Stimulated activated CD8-positive, alpha-beta memory T cell treated with anti-CD3 and anti-CD28 coated beads, Interleukin-12 subunit alpha, Interleukin-12 subunit beta, amount 100 ng/mL, for 24 hours (primary cell): ENCODE measurements at regions not wholly inside any gene's neighbourhood (a gene's known extent, or its start where the extent isn't known, plus 50 kb on each side); places are given as distances from the start of the nearest gene placed in this dataset.

Source experiments
- DNase-seq: peaks from one replicate; pipeline ENCODE4 v3.0.0-alpha.2; 2020; ENCODE audit errors: extremely low read depth

GRCh38 chr15:95394186-95395067, 936.1 kb upstream of the NR2F2 start:
- no peak for DNase-seq

- DNase-seq: no peak
Observed at GRCh38 chr15:95400428-95400827, 930.1 kb upstream of the NR2F2 start.

GRCh38 chr15:95401587-95401986, 928.9 kb upstream of the NR2F2 start:
- DNase-seq: no peak

GRCh38 chr15:95405447-95405846, 925.1 kb upstream of the NR2F2 start:
- no peak for DNase-seq

- DNase-seq: no peak
Observed at GRCh38 chr15:95407534-95407933, 923.0 kb upstream of the NR2F2 start.

- DNase-seq: no peak
Observed at GRCh38 chr15:95409211-95409610, 921.3 kb upstream of the NR2F2 start.

GRCh38 chr15:95409626-95410310, 920.7 kb upstream of the NR2F2 start:
- no peak for DNase-seq

- no peak for DNase-seq
Observed at GRCh38 chr15:95410757-95411156, 919.7 kb upstream of the NR2F2 start.

GRCh38 chr15:95416576-95416975, 913.9 kb upstream of the NR2F2 start:
- no peak for DNase-seq

GRCh38 chr15:95417761-95418160, 912.7 kb upstream of the NR2F2 start:
- DNase-seq: no peak

- no peak for DNase-seq
Observed at GRCh38 chr15:95422255-95422654, 908.2 kb upstream of the NR2F2 start.

- no peak for DNase-seq
Observed at GRCh38 chr15:95425859-95426258, 904.6 kb upstream of the NR2F2 start.

GRCh38 chr15:95429345-95429744, 901.2 kb upstream of the NR2F2 start:
- DNase-seq: no peak

GRCh38 chr15:95431518-95431917, 899.0 kb upstream of the NR2F2 start:
- no peak for DNase-seq

GRCh38 chr15:95432878-95433405, 897.6 kb upstream of the NR2F2 start:
- no peak for DNase-seq

GRCh38 chr15:95439922-95440376, 890.6 kb upstream of the NR2F2 start:
- DNase-seq: no peak

- DNase-seq: no peak
Observed at GRCh38 chr15:95440712-95441111, 889.8 kb upstream of the NR2F2 start.

GRCh38 chr15:95442107-95442719, 888.3 kb upstream of the NR2F2 start:
- no peak for DNase-seq

GRCh38 chr15:95444860-95445259, 885.6 kb upstream of the NR2F2 start:
- no peak for DNase-seq

- no peak for DNase-seq
Observed at GRCh38 chr15:95446854-95447253, 883.6 kb upstream of the NR2F2 start.

GRCh38 chr15:95447486-95447885, 883.0 kb upstream of the NR2F2 start:
- DNase-seq: no peak

GRCh38 chr15:95448531-95449229, 881.8 kb upstream of the NR2F2 start:
- DNase-seq: no peak
